Medulla oblongata (tissue), 1 donor: ENCODE measurements at regions not wholly inside any gene's neighbourhood (a gene's known extent, or its start where the extent isn't known, plus 50 kb on each side); places are given as distances from the start of the nearest gene placed in this dataset.

Source experiments
- DNase-seq: peaks from one replicate; pipeline ENCODE4 v3.0.0-alpha.2; 2015; ENCODE audit errors: extremely low spot score

GRCh38 chr3:64354221-64354620 lies 129.0 kb upstream of the PRICKLE2 start:
- no peak for DNase-seq

GRCh38 chr3:64353226-64353625 lies 128.0 kb upstream of the PRICKLE2 start:
- DNase-seq, result no peak

- DNase-seq, result no peak
These were observed 127.3 kb upstream of the PRICKLE2 start for GRCh38 chr3:64352639-64352992.

- DNase-seq, result no peak
These were observed 126.7 kb upstream of the PRICKLE2 start for GRCh38 chr3:64351713-64352638.

GRCh38 chr3:64349551-64349950 lies 124.3 kb upstream of the PRICKLE2 start:
- no peak for DNase-seq

- no peak for DNase-seq
These were observed 120.1 kb upstream of the PRICKLE2 start for GRCh38 chr3:64345371-64345770.

- no peak for DNase-seq
These were observed 119.5 kb upstream of the PRICKLE2 start for GRCh38 chr3:64344721-64345207.

- no peak for DNase-seq
These were observed 118.6 kb upstream of the PRICKLE2 start for GRCh38 chr3:64343689-64344430.

- no peak for DNase-seq
These were observed 117.8 kb upstream of the PRICKLE2 start for GRCh38 chr3:64342940-64343688.

GRCh38 chr3:64341296-64341695 lies 116.0 kb upstream of the PRICKLE2 start:
- DNase-seq, result no peak

GRCh38 chr3:64340641-64341101 lies 115.4 kb upstream of the PRICKLE2 start:
- no peak for DNase-seq

GRCh38 chr3:64336488-64336887 lies 111.2 kb upstream of the PRICKLE2 start:
- no peak for DNase-seq

GRCh38 chr3:64332459-64333350 lies 107.4 kb upstream of the PRICKLE2 start:
- no peak for DNase-seq

GRCh38 chr3:64331605-64332004 lies 106.3 kb upstream of the PRICKLE2 start:
- DNase-seq, result no peak

GRCh38 chr3:64329037-64329436 lies 103.8 kb upstream of the PRICKLE2 start:
- no peak for DNase-seq

GRCh38 chr3:64327100-64327804 lies 102.0 kb upstream of the PRICKLE2 start:
- no peak for DNase-seq

GRCh38 chr3:64321747-64322146 lies 96.5 kb upstream of the PRICKLE2 start:
- no peak for DNase-seq

GRCh38 chr3:64319391-64319790 lies 94.1 kb upstream of the PRICKLE2 start:
- no peak for DNase-seq

GRCh38 chr3:64318668-64319271 lies 93.5 kb upstream of the PRICKLE2 start:
- no peak for DNase-seq

- no peak for DNase-seq
These were observed 92.7 kb upstream of the PRICKLE2 start for GRCh38 chr3:64318001-64318400.
